Breast epithelium (tissue), 3 donors: ENCODE measurements at regions not wholly inside any gene's neighbourhood (a gene's known extent, or its start where the extent isn't known, plus 50 kb on each side); places are given as distances from the start of the nearest gene placed in this dataset.

Experiments
- CTCF ChIP-seq, 3 donors: fragments of 450-650 bp; IDR thresholded peaks; one replicate each; pipeline ENCODE4 v1.5.1; 2016 to 2017; ENCODE audit warnings: antibody characterized with exemption in 3 of 3, mild to moderate bottlenecking in 3 of 3, moderate library complexity in 3 of 3
- POLR2A ChIP-seq: fragments of 450-650 bp; IDR thresholded peaks from one replicate; pipeline ENCODE4 v1.6.1; 2016; ENCODE audit warnings: antibody characterized with exemption, mild to moderate bottlenecking, moderate library complexity

- no peak for TF ChIP-seq CTCF (IDR thresholded peaks at IDR 0.05)
- no peak for TF ChIP-seq POLR2A
Observed at GRCh38 chr6:11282875-11283274, 50.4 kb upstream of the NEDD9 start.
